EL (cell line): ENCODE measurements at regions not wholly inside any gene's neighbourhood (a gene's known extent, or its start where the extent isn't known, plus 50 kb on each side); places are given as distances from the start of the nearest gene placed in this dataset.

ENCODE experiments used
- DNase-seq: peaks from one replicate; pipeline ENCODE4 v3.0.0-alpha.2; 2016

DNA sequence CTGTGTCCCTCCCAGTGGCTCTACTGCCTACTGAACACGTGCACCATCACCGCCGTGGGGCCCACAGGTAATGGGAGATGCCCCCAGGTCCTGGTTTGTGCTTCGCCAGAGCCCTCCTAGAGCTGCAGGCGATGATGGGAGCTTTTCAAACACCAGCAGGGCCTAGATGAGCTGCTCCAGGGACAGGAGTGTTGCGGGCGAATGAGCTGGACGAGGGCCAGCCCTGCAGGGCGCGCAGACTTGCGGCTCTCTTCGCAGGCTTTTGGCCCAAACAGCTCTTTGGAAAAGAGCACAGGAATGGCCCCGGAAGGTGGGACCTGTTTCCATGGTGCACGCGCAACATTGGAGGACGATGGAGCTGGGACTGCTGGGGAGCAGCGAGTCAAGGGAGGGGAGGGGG is 409.3 kb upstream of the SULF2 start:
- DNase-seq = no peak

DNA sequence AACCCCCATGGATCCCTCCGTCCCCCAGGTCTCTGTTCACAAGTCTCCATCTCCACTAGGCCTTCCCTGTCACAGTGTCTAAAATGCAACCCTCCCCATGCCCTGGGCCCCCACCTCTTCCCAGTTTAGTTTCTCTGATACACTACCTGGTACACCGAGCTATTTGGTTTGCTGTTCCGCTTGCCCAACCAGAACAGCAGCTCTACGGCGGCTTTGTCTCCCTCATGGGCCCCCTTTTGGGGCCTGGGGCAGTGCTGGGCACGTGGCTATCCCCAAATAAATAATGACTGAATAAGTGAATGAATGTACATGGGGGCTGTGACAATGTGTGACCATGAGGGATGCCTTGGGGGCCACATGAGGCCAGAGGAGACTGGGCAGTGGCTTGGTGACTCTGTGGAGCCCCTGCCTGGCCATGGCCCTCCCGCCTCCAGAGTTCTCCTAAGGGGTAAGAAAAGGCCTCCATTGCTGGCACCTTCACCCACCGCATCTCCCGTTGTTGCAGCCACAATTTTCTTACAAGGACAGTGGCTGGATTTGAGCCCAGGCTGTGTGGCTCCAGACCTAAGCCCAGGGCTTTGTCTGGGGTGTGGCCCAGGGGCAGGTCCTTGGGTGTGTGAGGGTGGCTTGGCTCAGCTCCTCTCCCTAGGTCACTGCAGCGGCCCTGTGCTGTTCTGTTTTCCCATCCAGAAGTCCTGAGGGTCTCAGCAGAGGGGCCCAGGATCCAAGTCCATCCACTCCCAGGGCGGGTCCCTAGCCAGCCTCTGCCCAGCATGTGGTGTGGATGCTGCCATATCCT is 408.5 kb upstream of the SULF2 start:
- no peak for DNase-seq

DNA sequence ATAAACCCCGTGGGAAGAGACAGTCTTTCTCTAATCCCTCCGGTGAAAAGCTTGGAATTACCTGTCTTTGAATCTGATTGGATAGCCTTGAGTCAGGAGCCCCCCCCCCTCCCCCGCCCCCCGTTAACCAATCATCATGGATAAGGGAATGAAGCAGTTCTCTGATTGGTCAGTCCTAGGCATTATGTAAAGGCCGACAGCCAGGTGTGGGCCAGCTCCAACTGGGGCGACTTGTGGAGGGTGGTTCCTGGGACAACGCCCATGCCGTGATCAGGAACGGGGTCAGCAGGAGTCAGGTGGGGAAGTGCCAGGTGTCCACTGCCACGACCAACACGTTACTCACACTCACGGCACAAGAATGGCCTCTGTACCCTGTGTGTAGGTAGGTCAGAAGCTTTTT is 406.8 kb upstream of the SULF2 start:
- no peak for DNase-seq

- no peak for DNase-seq
Measured at GRCh38 chr20:48191200-48191599, 405.9 kb upstream of the SULF2 start.

DNA sequence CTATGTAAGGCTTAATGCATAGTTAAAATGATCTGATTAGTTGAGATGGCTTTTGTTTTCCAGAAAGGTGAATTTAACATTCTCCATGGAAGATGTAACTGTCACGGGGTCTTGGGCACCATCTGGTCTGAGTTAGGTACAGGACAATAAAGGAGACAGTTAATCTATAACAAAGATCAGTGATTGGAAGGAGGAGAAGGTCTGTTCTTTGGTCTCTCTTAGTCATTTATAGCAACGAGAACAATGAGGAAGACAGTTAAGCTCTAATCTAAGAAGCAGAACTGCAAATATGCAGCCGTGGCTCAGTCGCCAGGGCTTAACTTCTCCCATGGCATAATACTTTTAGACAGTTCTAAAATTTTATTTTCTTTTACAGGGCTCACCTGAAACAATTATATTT is 405.5 kb upstream of the SULF2 start:
- DNase-seq = no peak

- DNase-seq = peak; percentile 35
Measured at GRCh38 chr20:48189181-48189580, 403.9 kb upstream of the SULF2 start.

DNA sequence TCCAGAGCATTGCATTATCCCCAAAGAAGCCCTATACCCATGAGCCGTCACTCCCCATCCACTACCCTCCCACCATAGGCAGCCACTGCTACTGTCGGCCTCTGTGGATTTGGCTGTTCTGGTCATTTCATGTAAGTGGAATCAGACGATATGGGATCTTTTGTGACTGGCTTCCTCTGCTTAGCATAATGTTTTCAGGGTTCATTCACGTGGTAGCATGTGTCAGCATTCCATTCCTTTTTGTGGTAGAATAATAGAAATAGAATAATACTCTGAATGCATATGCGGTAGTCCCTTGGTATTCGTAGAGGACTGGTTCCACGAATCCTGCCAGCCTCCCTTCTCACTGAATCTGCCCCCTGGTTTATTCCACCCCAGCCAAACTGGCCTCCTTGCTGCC is 402.6 kb upstream of the SULF2 start:
- DNase-seq = peak; percentile 51

GRCh38 chr20:48186915-48187314 is 401.6 kb upstream of the SULF2 start:
- DNase-seq = no peak

DNA sequence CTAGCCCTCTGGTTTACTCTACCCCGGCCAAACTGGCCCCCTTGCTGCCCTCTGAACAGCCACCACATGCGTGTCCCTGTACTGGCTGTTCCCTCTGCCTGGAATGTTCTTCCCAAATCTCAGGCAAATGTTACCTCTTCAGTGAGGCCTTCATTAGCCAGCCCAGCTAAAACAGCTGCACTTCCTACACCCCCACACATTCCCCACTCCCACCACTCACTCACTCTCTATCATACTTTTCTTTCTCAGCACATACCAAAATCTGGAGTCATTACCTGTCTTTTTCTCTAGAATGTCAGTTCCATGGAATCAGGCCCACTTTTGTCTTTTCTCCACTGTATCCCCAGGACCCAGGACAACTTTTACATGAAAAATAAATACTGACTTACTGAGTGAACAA is 401.2 kb upstream of the SULF2 start:
- peak; percentile 36 for DNase-seq

GRCh38 chr20:48184229-48184628 is 398.9 kb upstream of the SULF2 start:
- DNase-seq = no peak

- DNase-seq = no peak
Measured at GRCh38 chr20:48181261-48181935, 396.1 kb upstream of the SULF2 start.

- DNase-seq = no peak
Measured at GRCh38 chr20:48180618-48181017, 395.3 kb upstream of the SULF2 start.

DNA sequence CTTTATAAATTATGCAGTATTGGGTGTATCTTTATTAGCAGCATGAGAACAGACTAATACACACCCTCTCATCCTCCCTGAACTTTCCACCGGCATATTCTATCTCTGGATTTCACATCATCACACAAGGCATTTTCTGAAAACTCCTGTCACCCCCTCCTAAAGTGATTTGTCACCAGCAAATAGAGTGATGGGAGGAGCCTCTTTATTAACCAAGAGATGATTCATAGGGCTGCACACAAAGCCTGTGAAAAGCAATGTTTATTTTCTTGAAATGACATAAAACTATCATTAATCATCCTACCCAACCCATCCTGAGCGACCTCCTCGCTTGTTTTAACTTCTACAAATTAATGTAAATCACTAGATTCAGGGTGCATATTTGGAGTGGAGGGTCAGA is 394.7 kb upstream of the SULF2 start:
- peak; percentile 42 for DNase-seq

GRCh38 chr20:48178633-48179032 is 393.4 kb upstream of the SULF2 start:
- DNase-seq = no peak

- no peak for DNase-seq
Measured at GRCh38 chr20:48177058-48177457, 391.8 kb upstream of the SULF2 start.

DNA sequence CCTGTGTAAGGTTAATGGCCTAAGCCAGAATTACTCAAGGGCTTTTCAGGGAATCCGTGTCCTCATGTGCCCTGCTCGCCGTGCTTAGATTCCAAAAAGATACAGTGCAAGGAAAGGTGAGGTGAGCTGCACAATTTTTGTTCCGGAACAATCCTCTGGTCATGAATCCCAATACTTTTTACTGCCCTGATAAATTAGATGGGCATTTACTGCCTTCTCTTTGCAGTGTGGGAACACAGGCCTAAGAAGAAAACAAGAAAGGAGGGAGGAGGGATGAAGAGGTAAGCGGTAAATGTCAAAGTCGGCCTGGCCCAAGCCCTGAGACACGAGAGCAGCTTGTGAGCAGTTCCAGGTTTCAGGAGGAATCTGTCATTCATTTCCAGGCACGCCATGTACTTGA is 390.9 kb upstream of the SULF2 start:
- no peak for DNase-seq

GRCh38 chr20:48175261-48175660 is 390.0 kb upstream of the SULF2 start:
- DNase-seq = no peak

- DNase-seq = no peak
Measured at GRCh38 chr20:48172357-48172702, 387.0 kb upstream of the SULF2 start.

- DNase-seq = no peak
Measured at GRCh38 chr20:48171626-48172356, 386.5 kb upstream of the SULF2 start.

GRCh38 chr20:48171071-48171470 is 385.8 kb upstream of the SULF2 start:
- no peak for DNase-seq

DNA sequence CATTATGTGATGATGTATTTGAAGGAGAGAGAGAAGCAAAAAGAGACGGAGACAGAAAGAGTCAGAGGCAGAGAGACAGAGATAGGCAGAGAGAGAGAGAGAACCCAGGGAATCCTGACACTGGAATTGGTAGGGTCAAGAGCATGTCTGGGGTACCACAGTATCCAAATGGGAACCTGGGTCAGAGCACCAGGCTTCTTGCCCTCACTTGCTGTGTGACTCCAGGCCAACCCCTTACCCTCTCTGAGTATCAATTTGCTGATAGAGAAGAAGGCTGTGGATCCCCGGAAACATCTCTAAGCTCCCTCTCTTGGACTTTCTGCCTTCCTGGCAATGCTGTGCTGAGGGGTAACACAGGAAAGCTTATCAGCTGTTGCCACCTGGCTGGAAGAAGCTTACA is 385.3 kb upstream of the SULF2 start:
- no peak for DNase-seq

DNA sequence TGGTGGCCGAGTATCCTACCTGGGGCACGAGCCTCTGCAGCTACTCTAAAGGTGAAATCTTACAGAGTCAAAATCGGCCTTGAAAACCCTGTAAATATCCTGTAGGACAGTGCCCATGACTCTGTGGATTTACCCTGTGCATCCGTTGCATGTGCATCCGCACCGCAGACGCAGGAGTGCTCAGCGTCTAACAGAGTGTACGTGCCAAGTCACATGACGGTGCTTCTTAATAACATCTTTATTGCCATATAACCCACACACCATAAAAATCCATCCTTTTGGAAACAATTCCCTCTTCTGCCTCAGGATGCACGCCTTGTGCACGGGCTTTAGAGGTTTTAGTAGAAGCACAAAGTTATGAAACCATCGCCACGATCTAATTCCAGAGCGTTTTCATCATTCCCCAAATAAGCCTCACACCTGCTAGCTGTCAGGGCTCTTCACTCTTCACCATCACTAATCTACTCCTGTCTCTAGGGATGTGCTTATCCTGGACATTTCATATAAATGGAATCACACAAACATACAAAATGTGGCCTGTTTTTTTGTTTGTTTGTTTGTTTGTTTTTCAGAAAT is 384.5 kb upstream of the SULF2 start:
- DNase-seq = no peak

DNA sequence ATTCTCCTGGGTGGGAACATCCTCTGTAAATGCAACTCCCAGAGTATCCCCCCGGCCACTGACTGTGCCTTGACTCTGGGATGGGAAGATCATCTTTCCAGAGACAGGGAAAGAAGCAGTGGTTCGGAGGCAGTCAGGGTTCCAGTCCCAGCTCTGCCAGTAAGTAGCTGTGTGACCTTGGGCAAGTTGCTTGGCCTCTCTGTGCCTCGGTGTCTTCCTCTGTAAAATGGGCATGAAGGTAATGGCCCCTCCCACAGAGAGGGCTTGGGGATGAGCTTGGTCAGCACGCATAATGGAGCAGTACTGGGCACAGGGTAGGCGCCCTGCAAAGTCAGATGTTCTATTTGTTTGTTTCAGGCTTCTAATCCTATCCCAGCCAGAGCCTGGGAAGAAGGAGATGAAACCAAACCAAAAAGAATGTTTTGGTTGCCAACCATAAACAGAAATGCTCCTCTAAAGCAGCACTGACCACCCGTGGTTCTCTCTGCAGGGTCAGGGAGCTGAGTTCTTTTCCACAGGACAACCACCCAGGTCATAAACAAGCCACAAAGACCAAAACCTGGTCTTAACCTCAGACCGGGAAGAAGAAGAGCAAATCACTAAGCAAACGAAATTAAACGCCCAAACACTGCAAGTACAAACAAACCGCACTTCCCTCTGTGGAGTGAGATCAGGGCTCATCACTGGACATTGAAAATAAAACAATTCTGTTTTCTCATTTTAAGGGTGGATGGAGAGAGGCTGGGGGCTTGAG is 381.0 kb upstream of the SULF2 start:
- no peak for DNase-seq
